Neural progenitor cell (in vitro differentiated cells): ENCODE measurements at regions not wholly inside any gene's neighbourhood (a gene's known extent, or its start where the extent isn't known, plus 50 kb on each side); places are given as distances from the start of the nearest gene placed in this dataset.

Source experiments
- DNase-seq: peaks from one replicate; pipeline ENCODE4 v3.0.0-alpha.2; 2016; ENCODE audit warnings: low spot score
- H2AFZ ChIP-seq: fragments of 200-600 bp; sonication (generic); replicated peaks from 2 replicates; pipeline ENCODE4 v1.6.1; 2016; ENCODE audit warnings: antibody characterized with exemption
- H3F3A ChIP-seq: fragments of 200-600 bp; sonication (generic); 2 replicates; pipeline ENCODE4 v1.6.1; 2016; ENCODE audit warnings: antibody characterized with exemption, low read depth
- H3K27ac ChIP-seq: fragments of 200-600 bp; sonication (generic); 2 replicates; pipeline ENCODE4 v1.5.1; 2016; ENCODE audit warnings: mild to moderate bottlenecking
- H3K27me3 ChIP-seq: fragments of 200-600 bp; sonication (generic); 2 replicates; pipeline ENCODE4 v1.6.1; 2016; ENCODE audit warnings: mild to moderate bottlenecking, moderate library complexity
- H3K36me3 ChIP-seq: fragments of 200-600 bp; sonication (generic); 2 replicates; pipeline ENCODE4 v1.5.1; 2016
- H3K4me1 ChIP-seq: fragments of 200-600 bp; sonication (generic); 2 replicates; pipeline ENCODE4 v1.6.1; 2016; ENCODE audit warnings: mixed run types
- H3K4me2 ChIP-seq: fragments of 200-600 bp; sonication (generic); 2 replicates; pipeline ENCODE4 v1.6.1; 2016
- H3K4me3 ChIP-seq: fragments of 200-600 bp; sonication (generic); 2 replicates; pipeline ENCODE4 v1.5.1; 2016
- H3K79me2 ChIP-seq: fragments of 200-600 bp; sonication (generic); 2 replicates; pipeline ENCODE4 v1.6.1; 2016; ENCODE audit warnings: low read depth
- H3K9ac ChIP-seq: fragments of 200-600 bp; sonication (generic); 2 replicates; pipeline ENCODE4 v1.6.1; 2016
- H3K9me3 ChIP-seq: fragments of 200-600 bp; sonication (generic); 2 replicates; pipeline ENCODE4 v1.5.1; 2016; ENCODE audit warnings: low read depth
- H4K20me1 ChIP-seq: fragments of 200-600 bp; sonication (generic); 2 replicates; pipeline ENCODE4 v1.6.1; 2016; ENCODE audit warnings: low read depth
- H3K27ac Mint-ChIP-seq: 3 replicates; pipeline ENCODE4 v1.8.0; 2021; ENCODE audit warnings: mixed read lengths
- H3K27me3 Mint-ChIP-seq: 2 replicates; pipeline ENCODE4 v1.8.0; 2022; ENCODE audit warnings: low read depth, mild to moderate bottlenecking, inconsistent platforms, moderate library complexity, mixed read lengths; ENCODE audit not compliant: insufficient read depth
- H3K36me3 Mint-ChIP-seq: 3 replicates; pipeline ENCODE4 v1.8.0; 2021; ENCODE audit warnings: mixed read lengths
- H3K4me1 Mint-ChIP-seq: 3 replicates; pipeline ENCODE4 v1.8.0; 2021; ENCODE audit warnings: mixed read lengths
- H3K4me3 Mint-ChIP-seq: 3 replicates; pipeline ENCODE4 v1.8.0; 2021; ENCODE audit warnings: mild to moderate bottlenecking, moderate library complexity, mixed read lengths
- H3K9me3 Mint-ChIP-seq: 3 replicates; pipeline ENCODE4 v1.8.0; 2020; ENCODE audit warnings: mixed read lengths
- EZH2 ChIP-seq: fragments of 200-600 bp; sonication (generic); IDR thresholded peaks from 2 replicates; pipeline ENCODE4 v1.6.1; 2017; ENCODE audit warnings: antibody characterized with exemption, mild to moderate bottlenecking, moderate library complexity
- EZH2phosphoT487 ChIP-seq: fragments of 200-600 bp; sonication (generic); IDR thresholded peaks from 2 replicates; pipeline ENCODE4 v1.6.1; 2017; ENCODE audit warnings: antibody characterized with exemption
- TF ChIP-seq, protein P1 (sequence below): fragments of 200-600 bp; sonication (generic); IDR thresholded peaks from 2 replicates; pipeline ENCODE4 v1.5.1; 2017; ENCODE audit warnings: antibody characterized with exemption, mild to moderate bottlenecking

DNA sequence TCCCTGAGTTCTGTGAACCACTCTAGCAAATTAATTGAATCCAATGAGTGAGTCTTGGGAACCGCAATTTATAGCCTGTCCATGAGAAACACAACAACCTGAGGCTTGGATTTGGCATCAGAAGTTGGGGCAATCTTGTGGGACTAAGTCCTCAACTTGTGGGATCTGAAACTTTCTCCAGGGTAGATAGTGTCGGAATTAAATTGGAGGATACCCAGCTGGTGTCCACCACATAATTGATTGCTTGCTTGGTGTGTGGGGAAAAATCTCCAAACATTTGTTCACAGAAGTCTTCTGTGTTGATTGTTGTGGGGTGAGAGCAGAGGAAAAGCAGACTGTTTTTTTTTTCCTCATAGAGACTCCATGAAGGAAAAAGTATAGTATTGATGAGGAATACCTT lies 320.6 kb upstream of the MEF2C start:
- no peak overlapping the region for H2AFZ ChIP-seq
- no peak overlapping the region for H3K27ac ChIP-seq
- no peak overlapping the region for H3K4me3 Mint-ChIP-seq
- H3K4me1 Mint-ChIP-seq: no peaks in the 10 kb centered on the region
- peaks cover 12% of the 10 kb centered on the region for H3K9me3 Mint-ChIP-seq
- H3K36me3 ChIP-seq: no peaks in the 10 kb centered on the region
- H3K27me3 Mint-ChIP-seq: no peaks in the 10 kb centered on the region
- no peak overlapping the region for H3K4me2 ChIP-seq
- no peak overlapping the region for H3K9ac ChIP-seq
- H3K27me3 ChIP-seq: no peaks in the 10 kb centered on the region
- no peaks in the 10 kb centered on the region for H3K79me2 ChIP-seq
- no peaks in the 10 kb centered on the region for H3K36me3 Mint-ChIP-seq
- no peak for TF ChIP-seq EZH2
- TF ChIP-seq EZH2phosphoT487: no peak
- TF ChIP-seq, protein P1, sequence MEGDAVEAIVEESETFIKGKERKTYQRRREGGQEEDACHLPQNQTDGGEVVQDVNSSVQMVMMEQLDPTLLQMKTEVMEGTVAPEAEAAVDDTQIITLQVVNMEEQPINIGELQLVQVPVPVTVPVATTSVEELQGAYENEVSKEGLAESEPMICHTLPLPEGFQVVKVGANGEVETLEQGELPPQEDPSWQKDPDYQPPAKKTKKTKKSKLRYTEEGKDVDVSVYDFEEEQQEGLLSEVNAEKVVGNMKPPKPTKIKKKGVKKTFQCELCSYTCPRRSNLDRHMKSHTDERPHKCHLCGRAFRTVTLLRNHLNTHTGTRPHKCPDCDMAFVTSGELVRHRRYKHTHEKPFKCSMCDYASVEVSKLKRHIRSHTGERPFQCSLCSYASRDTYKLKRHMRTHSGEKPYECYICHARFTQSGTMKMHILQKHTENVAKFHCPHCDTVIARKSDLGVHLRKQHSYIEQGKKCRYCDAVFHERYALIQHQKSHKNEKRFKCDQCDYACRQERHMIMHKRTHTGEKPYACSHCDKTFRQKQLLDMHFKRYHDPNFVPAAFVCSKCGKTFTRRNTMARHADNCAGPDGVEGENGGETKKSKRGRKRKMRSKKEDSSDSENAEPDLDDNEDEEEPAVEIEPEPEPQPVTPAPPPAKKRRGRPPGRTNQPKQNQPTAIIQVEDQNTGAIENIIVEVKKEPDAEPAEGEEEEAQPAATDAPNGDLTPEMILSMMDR: no peak
- no peaks in the 10 kb centered on the region for H4K20me1 ChIP-seq
- H3K4me3 ChIP-seq: no peak overlapping the region
- H3K27ac Mint-ChIP-seq: no peak overlapping the region
- no peaks in the 10 kb centered on the region for H3K4me1 ChIP-seq
- no peaks in the 10 kb centered on the region for H3K9me3 ChIP-seq
- no peak for DNase-seq
- H3F3A ChIP-seq: no peaks in the 10 kb centered on the region

DNA sequence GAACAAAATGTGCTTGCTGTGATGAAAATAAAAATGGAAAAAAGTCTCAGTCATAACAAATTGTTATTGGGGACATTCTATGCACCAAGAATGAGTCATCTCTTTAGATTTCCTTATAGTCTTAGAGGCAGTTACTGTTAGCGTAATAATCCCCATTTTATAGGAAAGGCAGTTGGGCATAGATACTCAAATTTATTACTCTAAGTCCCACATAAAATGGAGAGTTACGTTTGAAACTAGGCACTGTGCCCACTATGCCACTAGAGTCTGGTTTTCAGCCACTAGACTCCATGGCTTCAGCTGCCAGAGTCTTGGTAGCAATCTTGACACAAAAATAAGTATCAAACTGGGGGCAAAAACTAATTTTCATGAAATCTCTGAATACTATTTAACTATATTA lies 317.9 kb upstream of the MEF2C start:
- H3K27me3 ChIP-seq: no peaks in the 10 kb centered on the region
- no peak overlapping the region for H3K4me2 ChIP-seq
- no peaks in the 10 kb centered on the region for H4K20me1 ChIP-seq
- no peaks in the 10 kb centered on the region for H3K4me1 ChIP-seq
- no peak overlapping the region for H3K27ac ChIP-seq
- no peak for TF ChIP-seq EZH2
- TF ChIP-seq EZH2phosphoT487: no peak
- TF ChIP-seq, protein P1: no peak
- no peak overlapping the region for H3K27ac Mint-ChIP-seq
- no peaks in the 10 kb centered on the region for H3K9me3 ChIP-seq
- H3K4me3 Mint-ChIP-seq: no peak overlapping the region
- no peak for DNase-seq
- H3K36me3 Mint-ChIP-seq: no peaks in the 10 kb centered on the region
- H3K36me3 ChIP-seq: no peaks in the 10 kb centered on the region
- no peaks in the 10 kb centered on the region for H3K27me3 Mint-ChIP-seq
- H3K79me2 ChIP-seq: no peaks in the 10 kb centered on the region
- no peak overlapping the region for H3K4me3 ChIP-seq
- no peaks in the 10 kb centered on the region for H3F3A ChIP-seq
- H3K9ac ChIP-seq: no peak overlapping the region
- H3K4me1 Mint-ChIP-seq: no peaks in the 10 kb centered on the region
- H2AFZ ChIP-seq: no peak overlapping the region
- H3K9me3 Mint-ChIP-seq: peaks cover 24% of the 10 kb centered on the region

DNA sequence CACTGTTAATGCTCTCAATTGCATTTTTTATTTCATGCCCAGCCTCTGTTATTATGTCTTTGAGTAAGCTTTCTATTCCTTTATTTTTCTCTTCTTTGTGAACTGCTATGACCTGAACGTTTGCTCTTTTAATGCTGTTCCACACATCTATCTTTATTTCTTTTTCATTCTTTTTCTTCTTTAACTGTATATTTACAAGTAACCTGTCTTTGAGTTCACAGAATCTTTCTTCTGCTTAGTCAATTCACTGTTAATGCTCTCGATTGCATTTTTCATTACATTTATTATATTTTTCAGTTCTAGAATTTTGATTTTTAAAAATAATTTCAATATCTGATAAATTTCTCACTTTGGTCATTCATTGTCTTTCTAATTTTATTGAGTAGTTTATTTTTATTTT lies 316.3 kb upstream of the MEF2C start:
- Histone ChIP-seq H3K27ac (no peak overlapping the region), H3K9me3 (no peaks in the 10 kb centered on the region), H3K79me2 (no peaks in the 10 kb centered on the region), H4K20me1 (no peaks in the 10 kb centered on the region), H2AFZ (no peak overlapping the region), H3K9ac (no peak overlapping the region), H3K4me1 (no peaks in the 10 kb centered on the region), H3F3A (no peaks in the 10 kb centered on the region), H3K4me3 (no peak overlapping the region), H3K36me3 (no peaks in the 10 kb centered on the region), H3K4me2 (no peak overlapping the region), H3K27me3 (no peaks in the 10 kb centered on the region)
- TF ChIP-seq EZH2phosphoT487 (no peak), EZH2 (no peak)
- TF ChIP-seq, protein P1: no peak
- no peaks in the 10 kb centered on the region for H3K36me3 Mint-ChIP-seq
- no peaks in the 10 kb centered on the region for H3K4me1 Mint-ChIP-seq
- H3K27me3 Mint-ChIP-seq: no peaks in the 10 kb centered on the region
- no peak for DNase-seq
- peaks cover 34% of the 10 kb centered on the region for H3K9me3 Mint-ChIP-seq
- no peak overlapping the region for H3K27ac Mint-ChIP-seq
- no peak overlapping the region for H3K4me3 Mint-ChIP-seq

DNA sequence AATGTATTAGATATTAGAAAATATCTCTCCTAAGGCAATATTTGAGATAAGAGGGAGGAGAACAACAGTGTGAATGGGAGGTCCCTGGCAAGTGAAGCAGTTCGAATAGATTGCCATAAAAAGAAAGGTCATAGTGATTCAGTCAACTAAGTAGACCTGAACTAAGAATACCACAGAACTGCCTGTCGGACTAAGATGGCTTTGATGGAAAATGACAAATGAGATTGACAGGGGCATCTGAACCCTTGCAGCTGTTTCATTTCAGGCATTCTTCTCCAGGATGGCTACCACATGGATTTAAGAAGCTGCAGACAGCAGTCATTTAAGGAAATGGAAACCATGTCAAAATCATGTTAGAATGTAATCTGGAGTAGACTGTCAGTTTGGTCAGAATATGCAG lies 308.4 kb upstream of the MEF2C start:
- no peaks in the 10 kb centered on the region for H3K36me3 ChIP-seq
- TF ChIP-seq EZH2: no peak
- no peak for TF ChIP-seq EZH2phosphoT487
- TF ChIP-seq, protein P1: no peak
- no peak overlapping the region for H3K4me2 ChIP-seq
- Mint-ChIP-seq H3K9me3 (peaks cover 15% of the 10 kb centered on the region), H3K4me3 (no peak overlapping the region), H3K27ac (no peak overlapping the region), H3K36me3 (no peaks in the 10 kb centered on the region), H3K27me3 (no peaks in the 10 kb centered on the region), H3K4me1 (no peaks in the 10 kb centered on the region)
- H3K27me3 ChIP-seq: no peaks in the 10 kb centered on the region
- H3K79me2 ChIP-seq: no peaks in the 10 kb centered on the region
- no peak overlapping the region for H2AFZ ChIP-seq
- H4K20me1 ChIP-seq: no peaks in the 10 kb centered on the region
- H3K9me3 ChIP-seq: no peaks in the 10 kb centered on the region
- H3F3A ChIP-seq: peaks cover 4% of the 10 kb centered on the region
- no peak for DNase-seq
- peaks cover 7% of the 10 kb centered on the region for H3K4me1 ChIP-seq
- H3K4me3 ChIP-seq: no peak overlapping the region
- H3K9ac ChIP-seq: no peak overlapping the region
- H3K27ac ChIP-seq: no peak overlapping the region
